K562 (cell line): ENCODE measurements at regions not wholly inside any gene's neighbourhood (a gene's known extent, or its start where the extent isn't known, plus 50 kb on each side); places are given as distances from the start of the nearest gene placed in this dataset.
A peak's percentile ranks its signal among the peaks of the same experiment; 100 is the strongest.

ENCODE experiments used
- ARNT ChIP-seq, 2 experiments: fragments of 450-650 bp; IDR thresholded peaks; 2 replicates each; pipeline ENCODE4 v1.6.1; 2016; ENCODE audit warnings: mild to moderate bottlenecking in 1 of 2
- BHLHE40 ChIP-seq: IDR thresholded peaks from 2 replicates; pipeline ENCODE4 v1.6.1; 2011; ENCODE audit warnings: low read length, improper control_type of control experiment
- CREM ChIP-seq: IDR thresholded peaks from 2 replicates; pipeline ENCODE4 v1.6.1; 2014; ENCODE audit warnings: antibody characterized with exemption, low read depth
- DDX20 ChIP-seq: fragments of 450-650 bp; IDR thresholded peaks from 2 replicates; pipeline ENCODE4 v1.6.1; 2016; ENCODE audit warnings: missing genetic modification characterization, low read depth, mild to moderate bottlenecking, missing compliant biosample characterization, moderate library complexity
- EGR1 ChIP-seq: fragments of 450-650 bp; conservative IDR thresholded peaks from 2 replicates; pipeline ENCODE4 v1.6.1; 2017; ENCODE audit warnings: mild to moderate bottlenecking
- EP300 ChIP-seq: IDR thresholded peaks from 2 replicates; pipeline ENCODE4 v1.6.1; 2012; ENCODE audit warnings: low read length, improper control_type of control experiment
- FOXK2 ChIP-seq, 2 experiments: fragments of 450-650 bp; IDR thresholded peaks in 1 of 2; conservative IDR thresholded peaks in 1 of 2; 2 replicates each; pipeline ENCODE4 v1.6.1; 2016; ENCODE audit warnings: low read depth in 2 of 2, mild to moderate bottlenecking in 1 of 2
- HCFC1 ChIP-seq: IDR thresholded peaks from 2 replicates; pipeline ENCODE4 v1.6.1; 2012; ENCODE audit warnings: low read depth, low read length, improper control_type of control experiment
- HDAC1 ChIP-seq, 2 experiments: fragments of 450-650 bp; IDR thresholded peaks; 2 replicates each; pipeline ENCODE4 v1.6.1; 2016 to 2017; ENCODE audit warnings: inconsistent platforms in 1 of 2, mild to moderate bottlenecking in 1 of 2, moderate library complexity in 1 of 2
- HES1 ChIP-seq: fragments of 450-650 bp; IDR thresholded peaks from 2 replicates; pipeline ENCODE4 v1.6.1; 2016; ENCODE audit warnings: low read depth, mild to moderate bottlenecking, moderate library complexity
- MCM5 ChIP-seq: fragments of 450-650 bp; IDR thresholded peaks from 2 replicates; pipeline ENCODE4 v1.6.1; 2016; ENCODE audit warnings: low read depth
- PCBP2 ChIP-seq: fragments of 200-400 bp; formaldehyde crosslinking; IDR thresholded peaks from 2 replicates; pipeline ENCODE4 v1.6.1; 2018; ENCODE audit warnings: low read length, low read depth, mild to moderate bottlenecking, moderate library complexity; ENCODE audit not compliant: poor library complexity, severe bottlenecking
- POLR3A ChIP-seq: IDR thresholded peaks from 2 replicates; pipeline ENCODE4 v1.6.1; 2011; ENCODE audit warnings: borderline replicate concordance, mild to moderate bottlenecking, moderate library complexity; ENCODE audit not compliant: insufficient read length, insufficient read depth; ENCODE audit errors: extremely low read depth
- RNF2 ChIP-seq: sonication (generic); IDR thresholded peaks from 2 replicates; pipeline ENCODE4 v1.6.1; 2016
- SAFB ChIP-seq: fragments of 200-400 bp; formaldehyde crosslinking; IDR thresholded peaks from 2 replicates; pipeline ENCODE4 v1.6.1; 2017; ENCODE audit warnings: low read depth, low read length, borderline replicate concordance
- STAT5A ChIP-seq: IDR thresholded peaks from 2 replicates; pipeline ENCODE4 v1.6.1; 2012; ENCODE audit warnings: low read length, inconsistent platforms, borderline replicate concordance
- TCF3 ChIP-seq: sonication (generic); formaldehyde crosslinking; IDR thresholded peaks from 2 replicates; pipeline ENCODE4 v1.4.0; 2020; ENCODE audit warnings: mild to moderate bottlenecking, missing genetic modification reagents
- TEAD4 ChIP-seq, 2 experiments: sonication (generic) in 1 of 2; formaldehyde crosslinking in 1 of 2; IDR thresholded peaks; 2 replicates each; pipeline versions ENCODE4 v1.6.1 to v1.8.0; 2012 to 2022; ENCODE audit warnings: borderline replicate concordance in 1 of 2, inconsistent platforms in 1 of 2, low read length in 1 of 2, mild to moderate bottlenecking in 1 of 2, missing genetic modification reagents in 1 of 2
- ZEB2 ChIP-seq: fragments of 450-650 bp; IDR thresholded peaks from 2 replicates; pipeline ENCODE4 v1.6.1; 2016
- ZNF280A ChIP-seq: fragments of 450-650 bp; IDR thresholded peaks from 2 replicates; pipeline ENCODE4 v1.6.1; 2018; ENCODE audit warnings: mild to moderate bottlenecking, low read depth; ENCODE audit not compliant: partially characterized antibody
- ZNF766 ChIP-seq: fragments of 200-800 bp; sonication (Bioruptor generic); conservative IDR thresholded peaks from 2 replicates; pipeline ENCODE4 v1.6.1; 2016; ENCODE audit warnings: missing genetic modification characterization, missing compliant biosample characterization
- TF ChIP-seq, protein P1 (sequence below), 3 experiments: IDR thresholded peaks in 2 of 3; conservative IDR thresholded peaks in 1 of 3; 2 replicates each; pipeline ENCODE4 v1.5.1; 2011 to 2012; ENCODE audit warnings: low read length in 3 of 3, mild to moderate bottlenecking in 3 of 3, control low read depth in 2 of 3, improper control_type of control experiment in 1 of 3, inconsistent platforms in 1 of 3, low read depth in 1 of 3, mixed read lengths in 1 of 3, moderate library complexity in 1 of 3; ENCODE audit not compliant: insufficient read depth in 2 of 3
- TF ChIP-seq, protein P2 (sequence below), 2 experiments: fragments of 200-800 bp in 1 of 2; sonication (Bioruptor generic) in 1 of 2; sonication (generic) in 1 of 2; formaldehyde crosslinking in 1 of 2; IDR thresholded peaks in 1 of 2; conservative IDR thresholded peaks in 1 of 2; 2 replicates each; pipeline versions ENCODE4 v1.5.0 to v1.6.1; 2016 to 2020; ENCODE audit warnings: missing compliant biosample characterization in 1 of 2, missing genetic modification characterization in 1 of 2, missing genetic modification reagents in 1 of 2

GRCh38 chrX:107567370-107567769 lies 60.9 kb upstream of the PRPS1 start (continued):
- no peak for TF ChIP-seq DDX20 (tag)
- peak; percentile 54; the same call in 1 of the 2 replicates for TF ChIP-seq EP300
- TF ChIP-seq STAT5A, result peak; percentile 39; the same call in 1 of the 2 replicates
- no peak for TF ChIP-seq POLR3A
- no peak for TF ChIP-seq ZNF280A
- no peak for TF ChIP-seq BHLHE40
- TF ChIP-seq ZNF766 (CRISPR knock-in tag), result no peak
- peak in 1 of 2 experiments; percentile 80; a peak in 2 of 4 replicates for TF ChIP-seq HDAC1 (IDR thresholded peaks at IDR 0.05)
- TF ChIP-seq SAFB, result no peak
- TF ChIP-seq, protein P1, sequence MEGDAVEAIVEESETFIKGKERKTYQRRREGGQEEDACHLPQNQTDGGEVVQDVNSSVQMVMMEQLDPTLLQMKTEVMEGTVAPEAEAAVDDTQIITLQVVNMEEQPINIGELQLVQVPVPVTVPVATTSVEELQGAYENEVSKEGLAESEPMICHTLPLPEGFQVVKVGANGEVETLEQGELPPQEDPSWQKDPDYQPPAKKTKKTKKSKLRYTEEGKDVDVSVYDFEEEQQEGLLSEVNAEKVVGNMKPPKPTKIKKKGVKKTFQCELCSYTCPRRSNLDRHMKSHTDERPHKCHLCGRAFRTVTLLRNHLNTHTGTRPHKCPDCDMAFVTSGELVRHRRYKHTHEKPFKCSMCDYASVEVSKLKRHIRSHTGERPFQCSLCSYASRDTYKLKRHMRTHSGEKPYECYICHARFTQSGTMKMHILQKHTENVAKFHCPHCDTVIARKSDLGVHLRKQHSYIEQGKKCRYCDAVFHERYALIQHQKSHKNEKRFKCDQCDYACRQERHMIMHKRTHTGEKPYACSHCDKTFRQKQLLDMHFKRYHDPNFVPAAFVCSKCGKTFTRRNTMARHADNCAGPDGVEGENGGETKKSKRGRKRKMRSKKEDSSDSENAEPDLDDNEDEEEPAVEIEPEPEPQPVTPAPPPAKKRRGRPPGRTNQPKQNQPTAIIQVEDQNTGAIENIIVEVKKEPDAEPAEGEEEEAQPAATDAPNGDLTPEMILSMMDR (IDR thresholded peaks at IDR 0.05 in 2 of 3, conservative IDR thresholded peaks at IDR 0.05 in 1 of 3; ENCODE audit: insufficient read depth in 2 of 3, low read depth in 1 of 3, low read length in 3 of 3), result 0 out of 6 replicates have a peak, but pooled peaks of 1 of the 3 experiments have one; percentile 7
- 0 out of 2 replicates have a peak, but pooled peaks have one; percentile 52 for TF ChIP-seq HES1
- TF ChIP-seq ZEB2, result no peak
- TF ChIP-seq ARNT (IDR thresholded peaks at IDR 0.05), result no peak
- TF ChIP-seq TEAD4 (IDR thresholded peaks at IDR 0.05; ENCODE audit: low read length), result peak; percentile 82
- no peak for TF ChIP-seq TEAD4 (CRISPR knock-in tag; IDR thresholded peaks at IDR 0.05; ENCODE audit: borderline replicate concordance)
- TF ChIP-seq FOXK2 (conservative IDR thresholded peaks at IDR 0.05 in 1 of 2, IDR thresholded peaks at IDR 0.05 in 1 of 2; ENCODE audit: low read depth in 2 of 2), result no peak
- TF ChIP-seq MCM5, result no peak
- TF ChIP-seq RNF2, result no peak
- 0 out of 2 replicates have a peak, but pooled peaks have one; percentile 8 for TF ChIP-seq CREM
- TF ChIP-seq TCF3 (CRISPR knock-in tag), result peak; percentile 88
- no peak for TF ChIP-seq HCFC1
- TF ChIP-seq, protein P2, sequence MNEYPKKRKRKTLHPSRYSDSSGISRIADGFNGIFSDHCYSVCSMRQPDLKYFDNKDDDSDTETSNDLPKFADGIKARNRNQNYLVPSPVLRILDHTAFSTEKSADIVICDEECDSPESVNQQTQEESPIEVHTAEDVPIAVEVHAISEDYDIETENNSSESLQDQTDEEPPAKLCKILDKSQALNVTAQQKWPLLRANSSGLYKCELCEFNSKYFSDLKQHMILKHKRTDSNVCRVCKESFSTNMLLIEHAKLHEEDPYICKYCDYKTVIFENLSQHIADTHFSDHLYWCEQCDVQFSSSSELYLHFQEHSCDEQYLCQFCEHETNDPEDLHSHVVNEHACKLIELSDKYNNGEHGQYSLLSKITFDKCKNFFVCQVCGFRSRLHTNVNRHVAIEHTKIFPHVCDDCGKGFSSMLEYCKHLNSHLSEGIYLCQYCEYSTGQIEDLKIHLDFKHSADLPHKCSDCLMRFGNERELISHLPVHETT (CRISPR knock-in tag; conservative IDR thresholded peaks at IDR 0.05 in 1 of 2, IDR thresholded peaks at IDR 0.05 in 1 of 2), result no peak
- no peak for TF ChIP-seq PCBP2
- no peak for TF ChIP-seq EGR1
